Retinal pigment epithelial cell (primary cell): ENCODE measurements at regions not wholly inside any gene's neighbourhood (a gene's known extent, or its start where the extent isn't known, plus 50 kb on each side); places are given as distances from the start of the nearest gene placed in this dataset.

ENCODE experiments used
- DNase-seq: peaks from one replicate; pipeline ENCODE4 v3.0.0-alpha.2; 2010; ENCODE audit warnings: low read depth
- H3K4me3 ChIP-seq: 2 replicates; pipeline ENCODE4 v1.5.1; 2011; ENCODE audit warnings: mild to moderate bottlenecking, low read length, control low read depth, moderate library complexity
- CTCF ChIP-seq: conservative IDR thresholded peaks from 2 replicates; pipeline ENCODE4 v1.5.1; 2011; ENCODE audit warnings: low read depth, low read length, control low read depth, inconsistent platforms

DNA sequence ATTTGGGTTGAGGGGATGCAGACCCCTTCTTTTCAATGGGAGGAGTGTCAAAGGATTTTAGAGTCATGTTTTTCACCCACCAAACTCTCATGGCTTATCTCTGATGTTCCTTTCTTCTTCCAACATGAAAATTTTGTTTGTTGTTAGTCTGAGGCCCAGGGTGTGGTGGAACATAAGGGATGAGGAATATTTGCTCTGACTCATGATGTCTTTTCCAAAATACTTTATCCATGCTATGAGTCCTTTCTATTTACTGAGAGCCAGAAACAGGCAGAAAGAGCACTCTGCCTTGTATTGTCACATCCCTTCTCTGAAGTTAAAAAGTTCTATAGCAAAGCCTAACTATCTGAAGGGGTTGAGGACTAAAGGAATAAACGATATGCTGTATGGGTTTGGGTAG lies 61.6 kb upstream of the GYPA start:
- TF ChIP-seq CTCF: no peak
- DNase-seq: no peak
- no peak overlapping the region for H3K4me3 ChIP-seq

- no peak for DNase-seq
- TF ChIP-seq CTCF: no peak
- H3K4me3 ChIP-seq: no peak overlapping the region
These were observed 62.6 kb upstream of the GYPA start for GRCh38 chr4:144203155-144203554.

- DNase-seq: no peak
- TF ChIP-seq CTCF: no peak
These were observed 63.9 kb upstream of the GYPA start for GRCh38 chr4:144204431-144204830.

GRCh38 chr4:144206711-144207110 lies 66.2 kb upstream of the GYPA start:
- no peak overlapping the region for H3K4me3 ChIP-seq
- no peak for DNase-seq
- no peak for TF ChIP-seq CTCF

More at GRCh38 chr4:144204431-144204830, 63.9 kb upstream of the GYPA start:
- no peak overlapping the region for H3K4me3 ChIP-seq

- no peak for TF ChIP-seq CTCF
- H3K4me3 ChIP-seq: no peak overlapping the region
- DNase-seq: no peak
These were observed 67.6 kb upstream of the GYPA start for GRCh38 chr4:144208074-144208473.

DNA sequence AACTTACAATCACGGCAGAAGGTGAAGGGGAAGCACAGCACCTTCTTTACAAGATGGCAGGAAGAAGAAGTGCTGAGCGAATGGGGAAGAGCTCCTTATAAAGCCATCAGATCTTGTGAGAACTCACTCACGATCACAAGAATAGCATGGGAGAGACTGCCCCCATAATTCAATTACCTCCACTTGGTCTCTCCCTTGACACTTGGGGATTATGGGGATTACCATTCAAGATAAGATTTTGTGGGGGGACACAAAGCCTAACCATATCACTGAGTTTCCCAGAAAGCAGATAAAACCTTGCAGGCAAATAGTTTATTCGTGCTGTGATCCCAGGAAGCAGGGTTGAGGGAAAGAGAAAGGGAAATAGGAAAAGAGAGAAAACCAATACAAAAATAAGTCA lies 69.0 kb upstream of the GYPA start:
- no peak for DNase-seq
- no peak overlapping the region for H3K4me3 ChIP-seq
- TF ChIP-seq CTCF: no peak

- no peak overlapping the region for H3K4me3 ChIP-seq
- DNase-seq: no peak
- no peak for TF ChIP-seq CTCF
These were observed 72.9 kb upstream of the GYPA start for GRCh38 chr4:144213371-144213770.
